NCI-H1105 (cell line): ENCODE measurements at regions not wholly inside any gene's neighbourhood (a gene's known extent, or its start where the extent isn't known, plus 50 kb on each side); places are given as distances from the start of the nearest gene placed in this dataset.
"Not testable (repeated sequence)": the region's sequence is repeated elsewhere in the genome, so short reads cannot be mapped to it uniquely, and the experiment has no call there.

ENCODE experiments used
- DNase-seq: peaks from one replicate; lab custom pipeline; 2025; lab: John Stamatoyannopoulos, UW

DNA sequence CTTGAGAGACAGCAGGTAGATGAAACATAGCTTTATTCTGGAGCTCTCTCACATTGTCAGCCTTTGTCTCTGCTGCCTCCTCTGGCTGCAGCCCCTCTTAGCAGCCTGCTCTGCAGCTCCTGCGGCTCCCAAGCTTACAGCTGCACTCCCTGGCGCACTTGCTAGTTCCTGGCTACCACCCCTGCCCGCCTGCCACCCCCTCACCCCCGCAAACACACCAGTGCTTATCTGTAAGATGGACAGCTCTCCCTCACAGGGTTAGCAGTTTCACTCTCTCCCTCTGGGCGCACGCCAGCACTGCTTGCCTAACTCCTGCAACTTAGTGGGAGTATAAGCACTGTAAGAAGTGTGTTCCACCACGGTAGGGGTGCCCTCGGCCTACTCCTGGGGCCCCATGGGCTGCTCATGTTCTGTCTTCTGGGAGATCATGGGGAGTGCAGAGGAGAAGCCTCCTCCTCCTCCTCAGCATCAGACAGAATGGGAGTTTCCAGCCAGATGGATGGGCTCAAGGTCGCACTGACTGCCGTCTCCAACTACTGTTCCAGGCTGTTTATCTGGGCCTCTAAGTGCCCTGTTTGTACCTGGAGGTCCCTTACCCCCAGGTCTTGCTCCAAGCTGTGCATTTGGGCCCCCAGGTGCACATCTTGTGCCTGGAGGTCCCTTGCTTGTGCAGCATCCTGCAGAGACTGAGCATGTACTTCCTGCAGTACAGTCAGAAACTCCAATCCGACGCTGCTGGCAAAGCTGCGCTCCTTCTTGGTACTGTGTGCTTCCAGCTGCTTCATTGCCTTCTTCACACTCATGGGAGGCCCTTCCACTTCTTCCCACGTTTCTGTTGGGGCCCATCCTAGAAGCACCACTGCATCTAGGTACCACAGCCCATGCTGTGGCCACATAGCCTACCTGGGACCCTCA, 1388.1 kb downstream of the AMY1C start:
- no peak for DNase-seq

DNA sequence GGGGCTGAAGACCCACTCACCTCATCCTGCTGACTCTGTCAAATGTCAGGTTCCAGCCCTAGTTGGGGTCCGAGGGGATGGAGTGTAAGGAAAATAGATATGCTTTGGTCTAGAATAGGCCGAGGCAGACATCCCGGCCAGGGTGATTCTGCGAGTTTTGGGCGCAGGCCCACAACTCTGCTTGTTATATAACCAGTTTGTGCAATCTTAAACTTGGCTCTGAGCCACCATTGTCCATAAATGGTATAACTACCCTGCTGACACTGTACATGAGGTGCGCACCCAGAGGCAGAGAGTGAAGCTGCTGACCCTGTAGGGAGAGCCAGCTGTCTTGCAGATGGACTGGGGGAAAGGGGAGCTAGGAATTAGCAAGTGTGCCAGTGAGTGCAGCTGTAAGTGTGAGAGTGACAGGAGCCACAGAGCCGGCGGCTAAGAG, 1388.8 kb downstream of the AMY1C start:
- peak; percentile 47 for DNase-seq

DNA sequence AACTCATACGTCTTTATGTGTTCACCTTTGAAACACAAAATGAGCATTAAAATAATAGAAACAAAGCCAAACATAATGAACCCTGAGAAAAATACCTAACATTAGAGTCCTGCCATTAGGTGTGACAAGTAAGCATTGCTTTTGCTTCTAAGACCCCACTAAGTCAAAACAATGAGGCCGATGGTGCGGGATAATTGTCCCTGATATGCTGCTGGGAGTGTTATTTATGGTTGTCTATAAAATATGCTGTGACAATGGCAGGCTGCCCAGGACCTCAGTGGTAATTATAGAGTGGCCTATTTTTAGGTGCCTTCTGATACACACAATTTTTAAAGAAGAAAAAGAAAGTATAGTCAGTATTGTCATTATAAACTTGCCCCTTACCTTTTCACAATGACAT, 1423.1 kb downstream of the AMY1C start:
- peak; percentile 84 for DNase-seq

DNA sequence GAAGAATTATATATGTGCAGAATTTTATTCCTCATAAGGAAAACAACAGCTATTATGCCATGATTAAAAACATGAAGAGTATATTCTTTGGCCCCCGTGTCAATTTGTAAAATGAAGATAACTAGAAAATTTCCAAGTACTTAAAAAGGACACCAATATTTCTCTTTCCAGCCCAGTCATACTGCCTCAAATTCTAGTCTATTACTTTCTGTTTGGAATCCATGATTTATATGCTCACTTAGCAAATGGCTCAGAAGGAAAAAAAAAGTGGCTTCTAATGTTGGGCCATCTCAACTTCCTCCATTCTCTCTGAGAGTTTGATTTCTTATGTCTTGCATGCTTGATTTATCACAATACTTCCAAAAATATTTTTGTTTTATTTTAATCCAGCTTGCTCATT, 1431.1 kb downstream of the AMY1C start:
- DNase-seq = no peak

DNA sequence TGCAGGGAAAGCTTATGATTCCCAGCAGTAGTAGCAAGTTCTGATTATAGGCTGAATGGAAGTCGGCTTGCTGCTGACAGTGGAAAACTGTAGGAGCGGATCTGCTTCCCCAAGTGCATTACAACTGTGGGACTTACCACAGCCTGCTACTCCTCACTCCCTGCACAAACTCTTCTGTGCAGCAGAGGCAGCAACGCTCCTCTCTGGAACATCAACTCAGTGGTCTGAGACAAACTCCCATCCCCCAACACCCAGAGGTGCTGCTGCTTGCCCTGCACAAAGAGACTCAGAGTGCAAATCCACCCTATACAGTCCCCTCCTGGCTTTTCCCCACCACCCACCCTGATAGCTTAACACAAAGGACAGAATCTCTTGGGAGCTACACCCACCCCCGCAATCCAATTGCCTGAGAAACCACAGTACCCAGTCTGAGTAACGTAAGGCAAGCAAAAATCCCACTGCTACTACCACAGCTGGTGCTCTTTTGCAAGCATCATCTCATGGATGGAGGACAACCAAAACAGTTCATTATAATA, 1455.2 kb downstream of the AMY1C start:
- no peak for DNase-seq

DNA sequence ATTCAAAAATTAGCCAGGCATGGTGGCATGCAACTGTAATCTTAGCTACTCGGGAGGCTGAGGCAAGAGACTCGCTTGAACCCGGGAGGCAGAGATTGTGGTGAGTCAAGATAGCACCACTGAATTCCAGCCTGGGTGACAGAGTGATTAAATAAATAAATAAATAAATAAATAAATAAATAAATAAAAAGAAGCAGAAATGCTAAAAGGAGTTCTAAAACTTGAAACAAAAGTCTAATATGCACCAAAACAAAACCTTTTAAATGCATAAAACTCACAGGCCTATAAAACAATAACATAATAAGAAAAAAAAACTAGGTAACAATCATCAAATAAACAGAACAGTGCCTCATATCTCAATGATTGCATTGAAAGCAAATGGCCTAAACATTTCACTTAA, 1458.9 kb downstream of the AMY1C start:
- no peak for DNase-seq

DNA sequence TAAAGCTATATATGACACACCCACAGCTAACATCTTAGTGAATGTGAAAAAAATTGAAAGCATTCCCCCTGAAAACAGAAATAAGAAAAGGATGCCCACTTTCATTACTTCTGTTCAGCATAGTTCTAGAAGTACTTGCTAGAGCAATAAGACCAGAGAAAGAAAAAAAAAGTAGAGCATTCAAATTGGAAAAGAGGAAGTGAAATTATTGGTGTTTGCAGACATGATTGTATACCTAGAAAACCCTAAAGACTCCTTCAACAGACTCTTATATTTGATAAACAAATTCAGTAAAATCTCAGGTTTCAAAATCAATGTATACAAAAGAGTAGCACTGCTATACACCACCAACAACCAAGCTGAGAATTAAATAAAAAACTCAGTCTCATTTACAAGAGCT, 1461.0 kb downstream of the AMY1C start:
- DNase-seq = no peak

DNA sequence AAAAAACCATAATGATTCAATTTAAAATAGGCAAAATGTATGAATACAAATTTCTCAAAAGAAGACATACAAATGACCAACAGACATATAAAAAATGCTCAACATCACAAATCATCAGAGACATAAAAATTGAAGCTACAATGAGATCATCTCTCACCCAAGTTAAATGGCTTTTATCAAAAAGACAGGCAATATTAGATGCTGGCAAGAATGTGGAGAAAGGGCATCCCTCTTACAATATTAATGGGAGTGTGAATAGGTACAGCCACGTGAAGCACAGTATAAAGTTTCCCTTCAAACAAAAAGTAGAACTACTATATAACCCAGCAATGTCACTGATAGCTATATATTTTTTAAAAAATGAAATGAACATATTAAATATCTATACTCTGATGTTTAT, 1481.7 kb downstream of the AMY1C start:
- DNase-seq = no peak

DNA sequence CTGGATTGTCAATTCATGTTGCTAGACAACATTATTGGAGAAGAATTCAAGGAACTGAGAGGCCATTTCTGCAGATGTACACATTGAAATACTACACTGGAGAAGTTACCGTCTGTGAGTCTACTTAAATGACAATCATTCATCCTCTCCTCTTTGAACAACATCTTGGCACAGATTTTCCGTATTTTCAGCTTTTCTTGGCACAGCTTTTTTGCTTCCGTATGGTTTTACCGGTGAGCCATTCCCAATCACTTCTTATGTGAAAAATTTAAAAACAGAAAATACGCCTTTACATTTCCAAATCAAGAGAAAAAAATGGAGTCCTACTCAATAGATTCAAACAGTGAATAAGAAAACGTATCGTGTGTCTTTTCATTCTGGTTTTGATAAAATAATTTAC, 1493.7 kb downstream of the AMY1C start:
- DNase-seq = no peak

DNA sequence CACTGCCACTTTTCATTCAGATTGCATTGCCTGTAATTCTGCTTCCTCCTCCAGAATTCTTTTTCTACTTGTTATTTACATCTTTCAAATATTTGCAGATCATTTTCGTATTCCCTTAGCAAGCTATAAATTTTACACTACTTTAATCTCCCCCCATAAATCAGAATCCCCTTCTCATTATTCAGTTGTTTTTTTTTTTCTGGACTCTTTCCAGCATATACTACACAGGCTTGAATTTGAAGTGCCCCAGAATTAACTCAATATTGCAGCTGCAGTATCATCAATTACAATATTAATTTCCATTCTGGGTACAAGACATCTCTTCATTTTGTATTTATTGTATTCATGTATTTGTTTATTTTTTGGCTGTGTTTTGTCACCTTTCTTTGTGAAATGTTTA, 1494.3 kb downstream of the AMY1C start:
- peak; percentile 87 for DNase-seq

DNA sequence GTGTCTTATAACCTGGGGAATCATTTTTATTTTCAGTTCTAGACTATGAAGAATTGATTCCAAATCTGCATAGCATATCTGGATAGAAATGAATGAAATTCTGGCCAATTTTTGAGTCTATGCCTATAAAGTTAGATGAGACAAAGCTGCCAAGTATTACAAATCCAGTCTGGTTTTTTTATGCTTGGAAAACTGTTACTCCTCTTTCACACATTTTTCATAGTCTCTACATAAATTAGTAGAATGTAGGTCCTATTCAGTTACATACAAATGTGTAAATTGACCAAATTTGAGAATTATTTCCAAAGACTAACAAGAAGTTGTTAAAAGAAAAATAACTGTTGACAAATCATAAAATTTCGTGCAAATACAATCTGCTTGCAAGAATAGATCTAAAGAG, 1505.2 kb downstream of the AMY1C start:
- DNase-seq = no peak

DNA sequence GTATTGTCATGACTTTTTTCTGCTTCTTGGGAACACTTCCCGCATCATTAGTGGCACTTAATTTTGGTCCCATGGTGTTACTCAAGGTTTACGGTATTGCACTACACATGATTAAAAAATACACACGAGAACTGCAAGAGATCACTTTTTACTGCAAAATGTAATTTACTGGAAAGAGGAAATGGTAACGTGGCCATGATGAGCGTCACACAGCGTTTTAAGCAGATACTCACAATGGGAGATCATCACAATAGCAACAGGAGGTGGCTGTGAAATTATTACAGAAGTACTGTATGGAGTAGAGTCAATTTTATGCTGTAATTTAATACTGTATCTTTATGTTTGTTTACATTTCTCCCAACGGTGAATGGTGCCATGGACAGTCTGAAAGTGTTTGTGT, 1510.3 kb downstream of the AMY1C start:
- peak; percentile 36 for DNase-seq

DNA sequence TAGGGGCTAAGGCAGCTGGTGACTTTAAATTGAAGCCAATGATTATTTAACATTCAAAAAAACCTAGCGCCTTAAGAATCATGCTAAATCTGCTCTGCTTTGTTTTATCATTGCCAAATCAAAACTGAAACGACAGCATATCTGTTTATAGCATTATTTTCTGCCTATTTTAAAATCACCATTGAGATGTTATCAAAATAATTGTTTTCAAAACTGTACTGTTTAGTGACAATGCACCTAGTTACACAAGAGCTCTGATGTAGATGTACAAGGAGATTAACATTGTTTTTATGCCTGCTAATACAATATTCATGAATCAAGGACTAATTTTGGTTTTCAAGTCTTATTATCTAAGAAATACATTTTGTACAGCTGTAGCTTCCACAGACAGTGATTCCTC, 1521.3 kb downstream of the AMY1C start:
- DNase-seq = no peak

DNA sequence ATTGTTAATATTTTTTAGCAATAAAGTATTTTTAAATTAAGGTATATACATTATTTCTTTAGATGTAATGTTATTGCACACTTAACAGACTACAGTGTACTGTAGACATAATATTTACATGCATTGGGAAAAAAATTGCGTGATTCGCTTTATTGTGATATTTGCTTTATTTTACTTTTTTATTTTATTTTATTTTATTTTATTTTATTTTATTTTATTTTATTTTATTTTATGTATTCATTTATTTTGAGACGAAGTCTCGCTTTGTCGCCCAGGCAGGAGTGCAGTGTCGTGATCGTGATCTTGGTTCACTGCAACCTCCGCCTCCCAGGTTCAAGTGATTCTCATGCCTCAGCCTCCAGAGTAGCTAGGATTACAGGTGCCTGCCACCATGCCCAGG, 1522.7 kb downstream of the AMY1C start:
- not testable (repeated sequence) for DNase-seq

DNA sequence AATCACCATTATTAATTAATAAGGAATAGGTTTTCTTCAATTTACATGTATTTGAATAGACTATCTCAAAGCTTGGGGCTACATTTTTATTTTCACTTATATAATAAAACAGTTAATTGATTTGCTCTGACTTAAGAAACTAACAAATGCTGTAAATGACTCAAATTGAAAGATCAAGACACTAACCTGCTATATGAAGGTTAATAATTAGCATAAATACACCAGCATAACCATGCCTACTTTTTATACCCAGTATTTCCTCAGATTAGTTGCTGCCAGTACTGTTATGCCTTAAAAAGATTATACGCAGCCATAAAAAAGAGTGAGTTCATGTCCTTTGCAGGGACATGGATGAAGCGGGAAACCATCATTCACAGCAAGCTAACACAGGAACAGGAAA, 1545.1 kb downstream of the AMY1C start:
- DNase-seq = no peak

DNA sequence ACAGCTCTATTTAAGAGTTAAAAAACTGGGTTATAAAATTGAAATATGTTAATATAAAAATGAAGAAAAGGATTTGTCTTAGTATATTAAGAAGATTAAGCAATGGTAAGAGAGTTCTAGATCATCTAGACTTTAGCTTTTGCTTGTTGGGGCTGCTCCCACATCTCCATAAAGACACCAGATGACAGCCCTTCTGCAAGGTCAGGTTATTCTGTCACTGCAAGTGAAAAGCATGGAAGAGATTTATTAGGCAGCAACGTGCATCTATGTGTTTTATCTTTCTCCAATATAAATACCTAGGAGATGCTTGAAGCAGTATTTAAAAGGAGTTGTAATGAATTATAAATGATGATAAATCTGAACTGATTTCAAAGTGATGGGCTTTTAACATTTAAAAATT, 1560.4 kb downstream of the AMY1C start:
- no peak for DNase-seq

DNA sequence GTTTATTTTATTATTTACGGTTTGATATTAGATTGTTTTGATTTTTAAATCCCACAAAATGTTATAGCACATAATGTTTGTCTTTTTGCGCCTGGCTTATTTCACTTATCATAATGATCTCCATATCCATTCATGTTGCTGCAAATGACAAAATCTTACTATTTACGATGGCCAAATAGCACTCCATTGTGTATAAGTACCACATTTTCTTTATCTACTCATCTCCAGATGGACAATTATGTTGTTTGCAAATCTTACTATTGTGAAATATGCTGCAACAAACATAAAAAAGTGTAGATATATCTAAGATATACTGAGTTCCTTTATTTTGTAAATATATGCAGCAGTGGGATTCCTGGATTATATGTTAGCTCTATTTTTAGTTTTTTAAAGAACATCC, 1568.3 kb downstream of the AMY1C start:
- peak; percentile 12 for DNase-seq

DNA sequence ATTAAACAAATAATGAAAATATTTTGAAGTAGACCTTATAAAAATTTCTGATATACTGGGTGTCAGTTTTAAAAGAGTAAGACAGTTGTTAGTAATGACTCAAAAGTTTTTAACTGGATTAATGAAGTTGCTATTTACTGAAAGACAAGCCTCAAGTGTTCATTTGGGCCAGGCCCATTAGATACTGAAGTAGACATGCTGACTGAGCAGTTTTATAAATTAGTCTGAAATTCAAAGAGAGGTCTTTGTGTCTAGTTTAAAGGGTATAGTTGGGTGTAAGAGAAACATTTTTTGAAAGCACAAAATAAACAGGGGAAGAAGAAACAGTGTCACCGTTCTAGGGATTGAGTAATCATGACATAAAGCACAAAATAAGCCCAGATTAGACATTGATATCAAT, 1577.2 kb downstream of the AMY1C start:
- no peak for DNase-seq

DNA sequence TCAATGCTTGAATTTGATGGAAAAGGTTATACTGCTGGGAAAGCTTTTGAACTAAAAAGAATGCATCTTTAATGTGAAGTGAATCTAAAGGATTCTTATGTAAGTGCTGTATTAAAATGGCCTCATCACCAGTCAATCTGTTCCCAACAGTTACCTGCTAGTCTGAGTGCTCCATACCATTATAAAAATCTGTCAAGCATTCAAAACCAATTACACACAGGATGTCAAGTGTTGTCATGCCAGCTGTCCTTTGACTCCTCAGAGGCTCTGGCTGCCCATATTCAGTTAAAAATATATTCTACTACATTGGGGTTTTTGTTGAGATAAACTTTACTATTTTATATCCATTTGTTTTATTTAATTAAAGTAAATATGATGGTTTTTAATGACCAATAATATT, 1587.7 kb downstream of the AMY1C start:
- DNase-seq = peak; percentile 68

DNA sequence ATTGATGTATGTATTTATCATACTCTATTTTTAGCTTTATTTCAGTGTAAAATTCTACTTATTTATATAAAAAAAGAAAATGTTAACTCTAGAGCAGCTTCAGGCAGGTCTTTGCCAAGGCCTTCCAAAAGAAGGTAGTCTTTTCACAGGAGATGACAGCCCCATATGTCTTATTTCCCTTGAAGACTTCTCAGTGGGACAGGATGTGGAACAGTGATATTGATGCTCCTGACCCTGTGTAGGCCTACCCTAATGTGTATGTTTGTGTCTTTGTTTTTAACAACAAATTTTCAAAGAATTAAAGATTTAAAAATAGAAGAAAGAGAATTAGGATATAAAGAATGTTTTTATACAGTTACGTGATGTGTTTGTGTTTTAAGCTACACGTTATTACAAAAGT, 1593.6 kb downstream of the AMY1C start:
- no peak for DNase-seq

DNA sequence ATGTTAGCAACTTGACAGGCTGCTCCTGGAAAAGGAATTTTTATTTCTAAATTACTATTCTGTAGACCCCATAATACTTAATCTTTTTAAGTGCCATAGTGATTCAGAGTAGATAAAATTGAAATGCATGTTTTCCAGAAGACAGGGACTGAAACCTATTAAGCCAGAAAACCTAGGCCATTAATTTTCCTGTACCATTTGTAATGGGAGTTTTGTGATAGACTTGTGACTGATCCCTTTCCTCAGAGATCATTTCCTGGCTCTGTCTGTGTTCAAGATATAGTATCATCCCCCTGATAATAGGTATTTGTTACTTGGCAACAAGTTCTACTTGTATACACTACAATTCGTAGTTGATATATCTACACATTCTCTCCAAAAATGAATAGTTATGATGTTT, 1609.8 kb downstream of the AMY1C start:
- DNase-seq = no peak

DNA sequence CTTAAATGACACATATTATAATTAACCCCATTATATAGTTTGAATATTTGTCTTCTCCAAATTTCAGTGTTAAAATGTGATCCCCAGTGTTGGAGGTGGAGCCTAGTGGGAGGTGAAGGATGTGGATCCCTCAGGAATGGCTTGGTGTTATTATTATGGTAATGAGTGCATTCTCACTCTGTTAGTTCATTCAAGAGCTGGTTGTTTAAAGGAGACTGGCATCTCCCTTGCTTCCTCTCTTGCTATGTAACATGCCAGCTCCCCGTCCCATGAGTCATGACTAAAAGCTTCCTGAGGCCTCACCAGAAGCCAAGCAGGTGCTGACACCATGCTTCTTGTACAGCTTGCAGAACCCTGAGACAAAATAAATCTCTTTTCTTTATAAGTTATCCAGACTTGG, 1612.7 kb downstream of the AMY1C start:
- DNase-seq = no peak

DNA sequence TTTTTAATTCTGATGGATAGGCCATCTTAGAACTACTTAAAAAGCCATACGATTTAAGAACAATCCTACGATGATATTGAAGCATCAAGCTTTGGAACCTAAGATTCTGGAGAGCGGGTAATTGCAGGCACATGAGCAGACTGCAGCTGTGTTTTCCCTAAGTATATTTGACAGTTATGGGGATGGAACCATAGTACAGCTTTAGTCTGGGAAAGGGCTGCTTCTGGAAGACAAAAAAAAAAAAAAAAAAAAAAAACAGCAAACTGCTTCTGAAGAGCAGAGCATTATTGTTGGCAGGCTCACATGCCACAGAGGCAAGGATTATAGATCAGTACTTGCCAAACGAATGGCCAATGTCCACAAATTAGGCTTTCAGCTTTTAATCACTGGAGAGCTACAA, 1618.7 kb downstream of the AMY1C start:
- peak; percentile 77 for DNase-seq

DNA sequence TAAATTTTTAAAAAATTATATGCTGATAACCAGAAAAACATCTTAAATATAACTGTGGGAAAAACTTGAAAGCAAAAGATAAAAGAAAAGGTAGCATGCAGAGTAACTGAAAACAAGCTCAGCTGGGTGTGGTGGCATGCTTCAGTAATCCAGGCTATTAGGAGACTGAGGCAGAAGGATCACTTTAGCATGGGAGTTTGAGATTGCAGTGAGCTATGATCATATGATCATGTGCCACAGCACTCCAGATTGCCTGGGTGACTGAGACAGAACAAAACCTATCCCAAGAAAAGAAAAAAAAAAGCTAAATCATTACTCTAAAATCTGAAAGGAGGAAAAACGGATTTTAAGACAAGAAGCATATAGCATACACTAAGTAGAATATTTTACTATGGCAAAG, 1624.0 kb downstream of the AMY1C start:
- DNase-seq = no peak
